Thymus (tissue), 11 donors: ENCODE measurements at regions not wholly inside any gene's neighbourhood (a gene's known extent, or its start where the extent isn't known, plus 50 kb on each side); places are given as distances from the start of the nearest gene placed in this dataset.

Source experiments
- DNase-seq, 9 donors: peaks; one replicate each; pipeline ENCODE4 v3.0.0-alpha.2; 2013; ENCODE audit warnings: low spot score in 9 of 9, low read depth in 6 of 9, missing footprints in 1 of 9
- H3K27ac ChIP-seq, 2 donors: one replicate each; pipeline ENCODE4 v1.5.1; 2013; ENCODE audit warnings: control low read depth in 1 of 2, low read depth in 1 of 2, low read length in 1 of 2, mild to moderate bottlenecking in 1 of 2, moderate library complexity in 1 of 2
- H3K27me3 ChIP-seq, 2 donors: one replicate each; pipeline ENCODE4 v1.5.1; 2013; ENCODE audit warnings: low read length in 1 of 2; ENCODE audit not compliant: control insufficient read depth in 2 of 2, insufficient read depth in 1 of 2
- H3K36me3 ChIP-seq, 2 donors: one replicate each; pipeline ENCODE4 v1.5.1; 2013; ENCODE audit warnings: low read length in 1 of 2, mild to moderate bottlenecking in 1 of 2, moderate library complexity in 1 of 2; ENCODE audit not compliant: control insufficient read depth in 2 of 2, insufficient read depth in 2 of 2
- H3K4me1 ChIP-seq, 2 donors: one replicate each; pipeline ENCODE4 v1.5.1; 2013; ENCODE audit warnings: low read length in 2 of 2; ENCODE audit not compliant: control insufficient read depth in 2 of 2, insufficient read depth in 2 of 2
- H3K4me3 ChIP-seq, 2 donors: one replicate each; pipeline ENCODE4 v1.5.1; 2013; ENCODE audit warnings: low read length in 2 of 2, control low read depth in 1 of 2, mild to moderate bottlenecking in 1 of 2
- H3K9me3 ChIP-seq, 2 donors: one replicate each; pipeline ENCODE4 v1.5.1; 2013; ENCODE audit warnings: low read length in 1 of 2, mild to moderate bottlenecking in 1 of 2; ENCODE audit not compliant: control insufficient read depth in 2 of 2, insufficient read depth in 1 of 2
- WGBS: extraction: QIAGEN DNeasy Blood & Tissue Kit; methylation state at CpG from one replicate; pipeline ENCODE4 v1.1.7; 2013; 5-methylcytosine and 5-hydroxymethylcytosine counted together
- donor health status: healthy.

GRCh38 chr10:71043858-71044257, 155.5 kb upstream of the PCBD1 start:
- DNase-seq = no peak
- Histone ChIP-seq H3K9me3 (no peaks in the 10 kb centered on the region), H3K36me3 (no peaks in the 10 kb centered on the region), H3K4me3 (no peak overlapping the region), H3K27me3 (no peaks in the 10 kb centered on the region), H3K27ac (no peak overlapping the region), H3K4me1 (peaks cover 0 to 5% of the 10 kb centered on the region in 2 donors)
- 97% methylated on average over 4 of the region's 4 CpGs for WGBS

DNA sequence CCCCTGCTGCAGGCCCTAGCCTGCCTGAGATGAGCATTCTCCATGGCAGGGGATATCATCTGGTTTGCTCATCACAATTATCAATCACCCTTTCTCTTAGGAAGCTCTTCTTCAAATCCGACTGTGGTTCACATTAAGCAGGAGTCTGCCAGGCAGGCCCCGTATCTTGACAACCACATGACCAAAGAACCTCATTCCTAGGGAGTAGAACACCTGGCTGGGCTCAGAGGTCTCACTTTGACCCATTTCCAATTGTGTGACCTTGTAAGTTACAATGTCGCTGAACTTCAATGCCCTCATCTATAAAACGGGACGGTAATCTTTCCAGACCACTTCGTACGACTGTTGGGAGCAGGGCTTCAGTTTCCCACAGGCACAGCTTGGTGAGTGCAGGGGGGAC, 156.4 kb upstream of the PCBD1 start:
- 97% methylated on average over 7 of the region's 7 CpGs for WGBS
- H3K27ac ChIP-seq = no peak overlapping the region
- H3K27me3 ChIP-seq = no peaks in the 10 kb centered on the region
- DNase-seq = no peak
- no peaks in the 10 kb centered on the region for H3K9me3 ChIP-seq
- H3K4me3 ChIP-seq = no peak overlapping the region
- no peaks in the 10 kb centered on the region for H3K4me1 ChIP-seq
- no peaks in the 10 kb centered on the region for H3K36me3 ChIP-seq

GRCh38 chr10:71045204-71045809, 156.9 kb upstream of the PCBD1 start:
- no peak overlapping the region for H3K27ac ChIP-seq
- 85% methylated on average over 10 of the region's 10 CpGs for WGBS
- H3K4me1 ChIP-seq = no peaks in the 10 kb centered on the region
- no peaks in the 10 kb centered on the region for H3K9me3 ChIP-seq
- H3K27me3 ChIP-seq = no peaks in the 10 kb centered on the region
- no peak for DNase-seq
- no peaks in the 10 kb centered on the region for H3K36me3 ChIP-seq
- H3K4me3 ChIP-seq = no peak overlapping the region

DNA sequence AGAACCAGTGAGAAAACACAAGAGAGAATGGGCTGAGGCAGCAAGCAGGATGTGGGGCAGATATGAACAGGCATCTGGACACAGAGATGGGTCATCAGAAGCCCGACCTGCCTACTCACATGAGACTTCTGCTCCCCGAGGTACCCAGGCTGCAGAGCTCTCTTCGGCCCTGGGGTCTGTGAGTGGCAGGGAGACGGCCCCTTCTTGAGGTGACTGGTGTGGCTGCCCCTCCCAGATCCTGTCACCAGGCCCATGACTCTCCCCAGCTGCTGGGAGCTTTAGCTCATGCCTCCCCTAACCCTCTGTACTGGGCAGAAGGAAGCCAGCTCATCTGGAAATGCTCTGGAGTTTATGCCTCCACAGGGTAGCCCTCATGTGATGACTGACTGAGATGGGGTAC, 157.6 kb upstream of the PCBD1 start:
- no peak overlapping the region for H3K27ac ChIP-seq
- no peaks in the 10 kb centered on the region for H3K36me3 ChIP-seq
- H3K9me3 ChIP-seq = no peaks in the 10 kb centered on the region
- H3K4me3 ChIP-seq = no peak overlapping the region
- no peak for DNase-seq
- 88% methylated on average over 4 of the region's 4 CpGs for WGBS
- no peaks in the 10 kb centered on the region for H3K27me3 ChIP-seq
- no peaks in the 10 kb centered on the region for H3K4me1 ChIP-seq

- Histone ChIP-seq H3K36me3 (no peaks in the 10 kb centered on the region), H3K27ac (no peak overlapping the region), H3K27me3 (no peaks in the 10 kb centered on the region), H3K4me3 (no peak overlapping the region), H3K4me1 (no peaks in the 10 kb centered on the region), H3K9me3 (no peaks in the 10 kb centered on the region)
- 96% methylated on average over 5 of the region's 5 CpGs for WGBS
- DNase-seq = no peak
These were observed 158.4 kb upstream of the PCBD1 start for GRCh38 chr10:71046747-71047146.

- H3K27me3 ChIP-seq = no peaks in the 10 kb centered on the region
- H3K36me3 ChIP-seq = no peaks in the 10 kb centered on the region
- 92% methylated on average over 6 of the region's 6 CpGs for WGBS
- no peak overlapping the region for H3K4me3 ChIP-seq
- DNase-seq = no peak
- H3K27ac ChIP-seq = no peak overlapping the region
- H3K4me1 ChIP-seq = no peaks in the 10 kb centered on the region
- no peaks in the 10 kb centered on the region for H3K9me3 ChIP-seq
These were observed 160.7 kb upstream of the PCBD1 start for GRCh38 chr10:71048971-71049615.

DNA sequence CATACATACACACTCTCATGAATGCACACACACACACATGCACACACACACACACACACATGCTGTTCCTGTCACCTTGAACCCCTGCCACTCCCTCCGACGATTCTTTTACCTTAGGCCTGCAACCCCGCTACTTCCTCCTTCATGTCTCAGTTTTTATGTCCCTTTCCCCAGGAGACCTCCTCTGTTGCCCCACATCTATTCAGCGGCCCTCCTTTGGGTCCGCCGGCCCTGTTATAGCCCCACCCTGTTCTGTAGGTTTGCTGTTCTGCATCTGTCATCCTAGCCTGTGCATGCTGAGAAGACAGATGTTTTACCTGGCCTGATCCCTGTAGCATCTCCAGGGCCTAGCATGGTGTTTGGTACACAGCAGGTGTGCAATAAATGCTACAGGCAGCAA, 161.6 kb upstream of the PCBD1 start:
- no peaks in the 10 kb centered on the region for H3K9me3 ChIP-seq
- no peaks in the 10 kb centered on the region for H3K4me1 ChIP-seq
- no peaks in the 10 kb centered on the region for H3K36me3 ChIP-seq
- WGBS = 92% methylated on average over 6 of the region's 6 CpGs
- no peak for DNase-seq
- H3K27me3 ChIP-seq = no peaks in the 10 kb centered on the region
- no peak overlapping the region for H3K4me3 ChIP-seq
- no peak overlapping the region for H3K27ac ChIP-seq

DNA sequence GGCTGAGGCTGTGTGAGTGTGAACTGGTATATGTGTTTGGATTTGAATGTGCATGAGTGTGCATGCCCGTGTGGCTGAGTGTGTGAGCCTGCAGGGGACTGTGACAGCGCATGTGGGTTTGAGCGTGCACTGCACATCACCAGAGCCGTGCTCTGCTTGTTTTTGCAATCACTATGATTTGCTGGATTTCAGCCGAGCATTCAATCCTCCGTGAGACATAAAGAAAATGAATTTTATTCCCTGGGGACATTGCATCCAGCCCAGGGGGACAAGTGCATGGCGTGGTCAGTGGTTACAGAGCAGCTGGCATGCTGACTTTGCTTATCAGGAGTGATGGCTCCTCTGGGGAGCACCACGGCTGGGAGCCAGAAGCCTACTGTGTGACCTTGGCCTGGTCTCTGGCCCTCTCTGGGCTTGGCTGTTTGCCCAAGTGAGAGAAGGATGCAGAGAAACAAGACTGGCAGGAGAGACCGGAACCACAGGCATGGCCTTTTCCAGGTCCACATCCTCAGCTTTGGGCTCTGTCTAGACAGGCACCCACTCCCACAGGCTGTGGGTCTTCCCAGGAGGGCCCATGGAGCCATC, 160.2 kb upstream of the UNC5B start:
- 93% methylated on average over 9 of the region's 9 CpGs for WGBS
- Histone ChIP-seq H3K4me3 (no peak overlapping the region), H3K27ac (no peak overlapping the region), H3K27me3 (no peaks in the 10 kb centered on the region), H3K36me3 (no peaks in the 10 kb centered on the region), H3K9me3 (no peaks in the 10 kb centered on the region), H3K4me1 (no peaks in the 10 kb centered on the region)
- no peak for DNase-seq

GRCh38 chr10:71052708-71053107, 159.7 kb upstream of the UNC5B start:
- Histone ChIP-seq H3K27me3 (no peaks in the 10 kb centered on the region), H3K4me1 (no peaks in the 10 kb centered on the region), H3K9me3 (no peaks in the 10 kb centered on the region), H3K36me3 (no peaks in the 10 kb centered on the region), H3K27ac (no peak overlapping the region), H3K4me3 (no peak overlapping the region)
- WGBS = 97% methylated on average over 4 of the region's 4 CpGs
- no peak for DNase-seq
